Endothelial cell of hepatic sinusoid (primary cell): ENCODE measurements at regions not wholly inside any gene's neighbourhood (a gene's known extent, or its start where the extent isn't known, plus 50 kb on each side); places are given as distances from the start of the nearest gene placed in this dataset.

ENCODE experiments used
- in situ Hi-C: cut with HindIII; loops from 2 replicates; pipeline ENCODE4 v1.10.0; 2017; ENCODE audit warnings: low sequenced_read_pairs

DNA sequence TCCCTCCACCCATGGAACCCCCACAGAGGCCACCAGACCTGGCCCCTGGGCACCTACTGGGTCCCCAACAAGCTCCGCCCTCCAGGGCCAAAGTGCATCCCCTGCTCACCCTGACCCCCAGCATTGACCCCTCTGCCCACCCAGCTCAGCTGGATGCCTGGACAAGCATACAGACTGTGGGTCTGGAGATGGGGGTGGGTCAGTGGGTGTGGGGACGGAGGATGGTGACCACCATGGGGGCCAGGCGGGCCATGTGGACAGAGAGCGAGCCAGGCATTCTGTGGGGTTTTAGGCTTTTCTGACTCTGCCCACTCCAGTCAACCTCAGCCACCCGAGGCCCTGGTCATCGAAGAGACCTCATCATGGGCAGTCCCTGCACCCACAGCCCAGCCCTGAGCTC lies 183.7 kb downstream of the BRD1 start:
- in situ Hi-C loops, result no loop called here

DNA sequence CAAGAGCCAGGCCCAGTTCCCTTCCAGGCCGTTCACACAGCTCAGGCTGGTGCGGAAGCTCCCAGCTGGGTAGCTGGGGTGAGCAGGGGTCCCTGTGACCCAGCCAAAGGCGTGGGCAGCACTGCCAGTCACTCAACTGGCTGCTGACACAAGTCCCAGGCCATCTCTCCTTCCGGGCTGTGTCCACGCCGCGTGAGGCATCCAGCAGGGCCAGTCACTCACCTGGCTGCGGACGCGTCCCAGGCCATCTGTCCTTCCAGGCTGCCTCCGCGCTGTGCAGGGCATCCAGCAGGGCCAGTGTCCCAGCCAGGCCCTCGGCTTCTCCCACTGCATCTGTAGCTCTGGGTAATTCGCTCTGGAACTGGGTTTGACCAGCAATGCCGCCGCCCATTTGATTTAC lies 184.2 kb downstream of the BRD1 start:
- in situ Hi-C loops, result no loop called here

DNA sequence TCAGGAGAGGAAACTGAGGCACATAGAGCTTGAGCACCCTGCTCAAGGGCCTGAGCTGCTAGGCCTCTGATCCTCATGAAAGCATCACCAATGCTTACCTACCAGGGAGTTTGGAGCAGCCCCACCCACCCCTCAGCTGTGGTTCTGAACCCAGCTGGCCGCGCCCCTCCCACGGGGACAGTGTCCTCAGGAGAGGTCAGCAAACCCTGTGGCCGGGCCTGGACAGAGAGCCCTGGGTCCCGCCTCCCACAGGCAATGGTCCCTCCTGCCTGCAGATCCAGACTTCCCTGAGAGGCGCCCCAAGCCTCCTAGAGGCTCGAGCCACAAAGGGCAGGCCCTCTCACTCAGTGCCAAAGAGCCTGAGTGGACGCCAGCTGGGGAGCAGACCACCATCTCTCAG lies 184.9 kb downstream of the BRD1 start:
- in situ Hi-C loops, result no loop called here

DNA sequence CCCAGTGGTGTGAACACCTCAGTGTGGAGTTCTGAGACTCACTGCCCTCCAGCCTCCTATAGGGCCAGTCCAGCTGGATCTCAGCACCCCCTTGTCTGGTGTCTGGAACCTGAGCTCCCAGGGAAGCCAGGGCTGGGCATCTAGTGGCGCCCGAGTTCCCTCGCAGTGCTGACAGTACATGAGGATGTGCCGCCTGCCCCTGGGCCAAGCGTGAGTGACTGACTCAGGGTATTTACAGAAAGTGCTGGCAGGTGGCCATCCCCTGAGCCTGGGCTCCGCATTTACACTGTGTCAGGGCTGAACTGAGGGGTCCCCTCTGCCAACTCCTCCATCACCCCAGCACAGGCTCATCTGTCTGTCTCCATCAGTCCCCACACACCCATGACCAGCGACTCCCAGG lies 185.3 kb downstream of the BRD1 start:
- in situ Hi-C loops, result no loop called here

DNA sequence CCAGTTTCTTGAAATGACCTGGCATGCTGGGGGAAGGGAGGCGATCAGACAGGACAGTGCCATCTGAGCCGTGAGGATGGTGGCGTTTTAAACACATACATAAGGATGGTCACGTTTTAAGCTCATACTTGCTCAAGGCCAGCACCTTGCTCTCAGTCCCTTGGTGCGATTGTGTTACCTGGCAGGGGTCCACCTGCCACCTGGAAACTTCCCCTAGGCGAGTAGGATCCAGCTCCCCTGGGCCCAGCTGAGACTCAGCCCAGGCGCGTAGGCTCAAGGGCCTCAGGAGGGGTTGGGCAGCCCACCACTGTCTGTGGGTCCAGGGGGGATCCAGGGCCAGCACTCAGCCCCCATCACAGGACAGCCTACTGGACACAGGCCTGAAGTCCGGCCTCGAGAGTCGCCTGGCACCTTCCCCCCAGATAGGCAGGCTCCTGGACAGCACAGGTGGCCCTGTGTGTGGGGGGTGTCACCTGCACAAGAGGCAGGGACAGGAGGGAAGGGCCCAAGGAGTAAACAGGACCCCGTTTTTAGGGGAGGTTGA lies 185.8 kb downstream of the BRD1 start:
- in situ Hi-C loops, result no loop called here

DNA sequence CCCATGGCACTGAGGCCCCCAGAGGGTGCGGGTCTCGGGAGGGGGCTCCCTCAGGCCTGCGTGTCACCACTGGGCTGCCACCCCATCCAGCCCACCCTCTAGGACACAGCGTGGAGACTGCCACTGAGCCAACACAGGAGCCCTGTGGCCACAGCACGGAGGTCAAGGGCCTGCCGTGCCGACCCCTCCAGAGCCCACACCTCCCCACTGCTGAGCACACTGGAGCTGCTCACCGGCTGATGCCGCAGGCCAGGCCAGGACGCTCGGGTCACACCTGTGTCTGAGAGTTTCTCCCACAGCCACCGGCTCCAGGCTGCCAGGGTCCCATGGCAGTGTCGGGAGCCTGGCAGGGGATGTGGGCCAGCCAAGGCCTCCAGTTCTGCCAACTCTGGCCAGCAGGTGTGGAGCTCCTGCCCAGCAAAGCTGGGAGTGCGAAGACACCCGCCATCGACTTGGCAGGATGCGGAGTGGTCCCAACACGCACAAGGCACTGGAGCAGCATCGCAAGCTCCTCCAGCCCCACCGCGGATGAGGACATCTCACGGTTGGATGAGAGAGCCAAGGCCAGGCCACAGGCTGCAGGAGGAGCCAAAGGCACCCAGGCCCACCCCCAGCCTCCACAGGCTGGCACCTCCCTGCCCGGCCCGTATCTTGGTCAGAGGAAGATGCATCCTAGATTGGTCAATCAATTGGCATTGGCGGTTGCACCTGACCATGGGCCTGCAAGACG lies 187.1 kb downstream of the BRD1 start:
- in situ Hi-C loops, result no loop called here

DNA sequence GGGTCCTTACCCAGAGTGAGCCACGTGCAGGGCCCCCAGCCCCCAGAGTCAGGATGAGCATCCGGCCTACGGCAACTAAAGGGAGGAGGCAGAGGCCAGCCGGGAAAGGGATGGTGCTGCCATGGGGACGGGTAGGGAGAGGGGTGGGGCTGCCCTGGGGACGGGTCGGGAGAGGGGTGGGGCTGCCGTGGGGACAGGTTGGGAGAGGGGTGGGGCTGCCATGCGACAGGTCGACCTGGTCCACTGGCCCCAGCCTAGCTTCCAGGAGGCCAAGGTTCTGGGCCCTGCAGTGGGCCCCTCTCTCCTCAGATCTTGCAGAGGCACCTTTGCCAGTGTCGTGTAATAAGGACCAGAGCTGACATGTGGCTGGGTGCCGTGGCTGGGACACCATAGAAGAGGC lies 187.7 kb downstream of the BRD1 start:
- in situ Hi-C loops, result loop anchor here (5.0 kb wide), 2 partner anchors 37 to 93 kb away; no protein-coding TSS in a partner anchor

DNA sequence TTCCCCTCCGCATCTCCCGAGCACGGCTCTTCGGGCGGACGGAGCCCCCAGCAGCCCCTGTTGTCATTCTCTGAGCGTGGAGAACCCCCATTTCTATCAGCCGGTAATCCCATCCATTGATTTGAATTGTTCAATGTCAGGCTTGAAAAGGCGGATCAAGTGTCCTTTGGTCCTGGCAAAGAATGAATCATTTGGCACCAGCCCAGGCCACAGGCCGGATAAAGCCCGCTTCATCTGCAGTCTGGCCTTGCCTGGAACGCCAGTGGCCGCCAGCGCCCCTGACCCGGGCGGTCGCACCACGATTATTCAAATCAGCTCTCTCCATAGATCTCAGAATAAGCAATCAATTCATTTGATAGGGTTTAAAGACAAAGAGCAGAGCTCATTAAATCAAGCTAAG lies 188.9 kb downstream of the BRD1 start:
- in situ Hi-C loops, result loop anchor here (5.0 kb wide), 2 partner anchors 39 to 91 kb away; no protein-coding TSS in a partner anchor

DNA sequence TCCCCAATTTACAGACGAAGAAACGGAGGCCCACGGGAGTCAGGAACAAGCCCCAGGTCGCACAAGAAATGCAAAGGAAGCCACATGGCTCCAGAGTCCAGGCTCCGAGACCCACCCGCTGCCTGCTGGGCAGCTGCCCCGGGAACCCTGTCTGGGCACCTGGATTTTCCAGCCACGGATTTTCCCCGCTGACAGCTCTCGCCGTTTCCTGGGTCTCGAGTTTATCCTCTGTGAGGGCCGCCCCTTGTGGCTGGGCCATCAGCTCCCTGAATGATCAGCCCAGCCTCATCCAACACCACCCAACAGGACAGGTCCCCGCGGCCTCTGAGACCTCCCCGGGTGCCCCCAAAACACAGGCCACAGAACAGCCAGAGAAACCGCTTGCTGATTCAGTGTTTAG lies 189.7 kb downstream of the BRD1 start:
- in situ Hi-C loops, result loop anchor here (5.0 kb wide), 2 partner anchors 39 to 91 kb away; no protein-coding TSS in a partner anchor

DNA sequence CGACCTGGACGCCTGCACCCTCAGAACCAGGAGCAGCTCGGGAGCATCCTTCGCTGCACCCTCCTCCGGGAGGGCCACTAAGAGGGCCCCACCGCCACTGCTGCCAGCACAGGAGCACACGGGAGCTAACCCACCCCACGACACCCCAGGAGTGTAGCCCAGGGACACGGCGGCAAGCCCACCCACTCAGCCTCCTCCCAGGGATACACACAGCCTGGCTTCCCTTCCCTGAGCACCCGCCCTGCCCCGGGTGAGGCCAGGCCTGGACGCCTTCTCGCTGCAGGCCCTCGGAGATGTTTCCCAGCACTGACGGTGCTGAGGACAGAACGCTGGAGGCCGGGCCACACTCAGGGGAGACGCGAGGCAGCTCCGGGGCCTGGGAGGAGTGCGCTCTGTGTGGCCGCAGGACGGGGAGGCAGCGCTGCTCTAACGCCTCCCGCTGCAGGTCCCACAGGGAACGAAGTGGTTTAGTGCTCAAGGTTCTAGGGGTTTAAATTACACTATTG lies 190.4 kb downstream of the BRD1 start:
- in situ Hi-C loops, result loop anchor here (5.0 kb wide), 2 partner anchors 40 to 90 kb away; no protein-coding TSS in a partner anchor

DNA sequence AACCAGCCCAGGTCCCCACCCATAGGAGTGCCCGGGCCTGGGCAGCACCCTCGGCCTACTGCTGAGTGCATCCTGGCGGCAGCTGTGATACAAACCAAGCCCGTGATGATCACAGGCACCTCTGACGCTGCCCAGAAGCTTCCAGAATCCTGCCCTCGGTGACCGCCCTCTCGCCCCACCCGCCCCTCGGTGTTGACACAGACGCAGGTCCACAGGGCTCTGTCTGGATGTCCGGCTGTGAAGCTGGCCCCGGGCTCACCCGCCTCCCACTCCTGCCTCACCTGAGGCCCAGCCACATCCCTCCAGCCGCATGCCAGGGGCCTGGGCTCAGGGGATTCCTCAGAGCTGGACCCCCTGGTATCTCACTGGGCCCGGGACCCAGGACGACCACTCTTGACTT lies 191.0 kb downstream of the BRD1 start:
- in situ Hi-C loops, result loop anchor here (5.0 kb wide), 2 partner anchors 41 to 89 kb away; no protein-coding TSS in a partner anchor

DNA sequence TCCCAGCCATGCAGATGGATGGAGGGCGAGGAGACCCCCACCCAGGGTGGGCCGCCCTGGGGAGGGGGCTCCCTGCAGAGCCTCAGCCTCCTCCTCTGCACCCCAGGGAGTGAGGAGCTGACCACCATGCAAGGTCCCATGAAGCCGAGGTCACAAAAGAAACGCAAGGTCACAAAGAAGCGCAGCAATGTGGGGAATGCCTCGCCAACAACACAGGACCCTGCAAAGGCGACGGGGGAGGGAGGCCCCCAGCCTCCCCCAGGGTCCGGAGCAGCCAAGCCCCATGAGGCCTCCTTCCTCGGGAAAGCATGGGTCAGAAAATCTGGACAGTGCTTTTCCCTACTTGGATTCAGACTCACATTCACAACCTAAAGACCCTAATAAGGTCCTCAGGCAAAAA lies 191.5 kb downstream of the BRD1 start:
- in situ Hi-C loops, result loop anchor here (5.0 kb wide), 2 partner anchors 41 to 89 kb away; no protein-coding TSS in a partner anchor

DNA sequence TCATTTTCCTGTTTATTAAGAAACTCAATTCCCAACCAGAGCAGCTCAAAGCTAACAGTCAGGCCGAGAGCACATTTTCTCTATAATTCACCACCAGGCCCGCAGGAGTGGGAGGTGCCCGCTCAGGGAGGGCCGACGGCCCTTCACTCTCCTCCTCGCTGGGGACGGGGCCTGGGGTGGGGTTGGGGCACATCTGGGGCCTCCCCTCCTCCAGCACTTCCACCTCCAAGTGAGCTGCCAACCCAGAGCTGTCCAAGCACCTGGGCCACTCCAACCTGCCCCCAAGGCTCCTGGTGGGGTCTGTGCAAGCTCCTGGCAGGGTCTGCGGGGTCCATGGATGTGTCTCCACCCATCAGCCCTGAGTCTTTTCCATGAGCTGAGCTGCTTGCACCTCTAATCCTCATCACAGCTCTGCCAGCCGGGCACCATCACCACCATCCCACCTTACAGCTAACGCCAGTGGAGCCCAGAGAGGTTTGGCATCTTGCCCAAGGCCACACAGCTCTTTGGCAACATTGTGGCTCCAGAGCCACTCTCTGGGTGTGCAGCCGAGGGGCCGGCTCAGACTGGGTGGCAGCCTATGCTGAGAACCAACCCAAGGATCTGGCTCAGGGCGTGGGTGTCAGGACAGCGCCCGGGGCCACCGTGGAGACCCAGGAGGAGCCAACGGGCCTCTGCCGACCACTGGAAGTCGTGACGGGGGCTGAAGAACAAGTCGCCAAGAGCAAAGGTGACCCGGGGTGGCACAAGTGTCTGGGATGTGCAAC lies 193.5 kb downstream of the BRD1 start:
- in situ Hi-C loops, result no loop called here

DNA sequence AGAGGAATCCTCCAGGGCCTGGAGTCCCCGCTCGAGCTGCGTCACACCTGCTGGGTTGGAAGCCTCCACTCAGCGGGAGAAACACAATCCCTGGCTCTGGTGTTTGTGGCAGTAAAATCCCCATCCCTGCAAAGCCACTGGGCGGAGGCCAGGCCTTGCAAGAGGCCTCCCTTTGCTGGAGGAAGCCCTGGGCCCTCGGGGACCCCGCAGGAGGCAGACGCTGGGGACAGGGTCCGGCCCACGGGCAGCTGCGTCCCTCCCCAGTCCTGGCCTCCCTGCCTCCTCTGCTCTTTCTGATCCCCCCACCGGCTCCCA lies 194.7 kb downstream of the BRD1 start:
- in situ Hi-C loops, result no loop called here

DNA sequence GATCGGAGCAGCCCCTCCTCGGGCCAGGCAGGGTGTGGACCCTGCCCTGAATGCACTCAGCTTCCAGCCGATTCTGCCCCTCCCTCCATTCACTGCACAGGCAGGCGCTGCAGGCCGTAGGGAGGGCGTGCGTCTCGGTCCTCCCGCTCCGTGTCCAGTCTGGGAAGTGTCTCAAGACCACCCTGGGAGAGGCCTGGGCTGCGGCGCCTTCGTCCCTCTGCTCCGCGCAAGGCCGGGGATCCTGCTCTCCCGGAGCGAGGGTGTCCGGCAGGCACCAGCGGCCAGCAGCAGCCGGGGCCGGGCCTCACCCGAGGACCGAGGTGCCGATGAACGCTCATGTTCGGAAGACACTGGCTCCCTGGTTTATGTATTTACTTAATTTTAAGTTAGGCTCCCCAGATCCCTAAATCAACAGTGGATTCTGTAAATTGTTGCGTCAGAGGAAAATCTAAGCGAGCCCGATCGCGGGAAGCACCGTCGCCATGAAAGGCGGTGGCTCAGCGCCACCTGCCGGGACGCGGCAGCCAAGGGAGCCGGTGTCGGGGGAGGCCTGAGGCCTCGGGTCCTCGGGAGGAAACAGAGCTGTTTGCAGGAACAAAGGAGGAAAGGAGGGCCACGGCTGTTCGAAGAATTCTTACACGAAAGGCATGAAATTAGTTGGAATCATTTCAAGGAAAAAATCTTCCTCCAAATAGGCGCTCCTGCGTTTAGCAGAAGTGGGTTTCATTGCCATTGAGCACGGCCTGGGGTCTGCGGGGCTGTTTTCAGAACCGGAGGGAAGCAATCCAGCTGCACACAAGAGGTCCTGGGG lies 195.3 kb downstream of the BRD1 start:
- in situ Hi-C loops, result no loop called here

DNA sequence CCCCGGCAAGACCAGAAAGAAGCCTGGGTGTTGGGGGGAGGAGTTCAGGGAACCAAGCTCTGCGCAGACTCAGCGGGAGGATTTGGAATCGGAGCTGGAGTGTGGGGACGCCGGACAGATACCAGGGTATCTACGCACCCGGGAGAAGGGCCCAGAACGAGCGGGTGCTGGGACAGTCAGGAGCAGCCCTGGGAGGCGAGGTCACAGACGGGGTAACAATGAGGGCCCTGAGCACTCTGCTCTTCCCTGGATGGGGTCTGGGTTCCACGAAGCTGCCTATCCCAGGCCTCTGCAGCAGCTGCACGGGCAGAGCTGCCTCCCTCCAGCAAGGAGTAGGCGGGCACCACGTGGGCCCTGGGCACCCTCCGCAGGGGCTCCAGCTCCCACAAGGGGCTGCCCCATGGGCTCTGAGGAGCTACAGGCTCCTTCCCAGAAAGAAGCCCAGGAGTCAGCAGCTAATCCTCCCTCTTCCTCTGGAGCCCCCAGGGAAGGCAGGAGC lies 197.2 kb downstream of the BRD1 start:
- in situ Hi-C loops, result no loop called here

DNA sequence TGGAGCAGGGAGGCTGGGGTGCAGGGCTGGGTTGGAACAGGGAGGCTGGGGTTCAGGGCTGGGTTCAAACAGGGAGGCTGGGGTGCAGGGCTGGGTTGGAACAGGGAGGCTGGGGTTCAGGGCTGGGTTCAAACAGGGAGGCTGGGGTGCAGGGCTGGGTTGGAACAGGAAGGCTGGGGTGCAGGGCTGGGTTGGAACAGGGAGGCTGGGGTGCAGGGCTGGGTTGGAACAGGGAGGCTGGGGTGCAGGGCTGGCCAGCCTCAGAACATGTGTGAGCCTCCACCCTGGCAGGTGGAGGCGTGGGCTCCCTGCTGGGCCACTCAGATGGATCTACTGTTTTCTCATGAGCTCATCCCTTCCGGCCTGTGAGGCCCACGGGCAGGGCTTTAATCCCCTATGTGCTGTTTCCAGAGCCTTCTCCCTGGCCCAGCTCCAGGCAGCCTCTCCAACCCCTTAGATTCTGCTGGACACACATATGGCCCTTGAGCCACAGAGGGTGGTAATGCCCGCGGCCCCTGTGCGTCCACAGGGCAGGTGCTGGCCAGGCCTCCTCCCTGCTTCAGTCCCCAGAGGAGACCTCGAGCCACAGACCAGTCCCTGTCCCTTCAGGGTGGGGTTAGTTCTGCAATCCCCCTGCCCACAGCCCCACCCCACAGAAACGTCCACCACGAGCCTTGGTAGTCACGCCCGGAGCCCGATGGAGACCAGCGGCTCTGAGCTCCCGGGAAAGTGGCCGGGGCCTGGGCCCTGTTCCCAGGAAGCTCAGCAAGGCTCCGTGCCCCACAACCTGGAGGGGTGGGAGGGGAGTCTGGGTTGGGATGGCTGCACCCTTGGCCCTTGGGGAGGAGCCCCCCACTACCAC lies 197.9 kb downstream of the BRD1 start:
- in situ Hi-C loops, result no loop called here

DNA sequence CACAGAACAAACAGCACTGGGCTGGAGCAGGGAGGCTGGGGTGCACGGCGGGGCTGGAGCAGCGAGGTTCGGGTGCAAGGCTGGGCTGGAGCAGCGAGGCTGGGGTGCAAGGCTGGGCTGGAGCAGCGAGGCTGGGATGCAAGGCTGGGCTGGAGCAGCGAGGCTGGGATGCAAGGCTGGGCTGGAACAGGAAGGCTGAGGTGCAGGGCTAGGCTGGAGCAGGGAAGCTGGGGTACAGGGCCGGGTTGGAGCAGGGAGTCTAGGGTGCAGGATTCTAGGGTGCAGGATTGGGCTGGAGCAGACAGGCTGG lies 198.5 kb downstream of the BRD1 start:
- in situ Hi-C loops, result no loop called here

DNA sequence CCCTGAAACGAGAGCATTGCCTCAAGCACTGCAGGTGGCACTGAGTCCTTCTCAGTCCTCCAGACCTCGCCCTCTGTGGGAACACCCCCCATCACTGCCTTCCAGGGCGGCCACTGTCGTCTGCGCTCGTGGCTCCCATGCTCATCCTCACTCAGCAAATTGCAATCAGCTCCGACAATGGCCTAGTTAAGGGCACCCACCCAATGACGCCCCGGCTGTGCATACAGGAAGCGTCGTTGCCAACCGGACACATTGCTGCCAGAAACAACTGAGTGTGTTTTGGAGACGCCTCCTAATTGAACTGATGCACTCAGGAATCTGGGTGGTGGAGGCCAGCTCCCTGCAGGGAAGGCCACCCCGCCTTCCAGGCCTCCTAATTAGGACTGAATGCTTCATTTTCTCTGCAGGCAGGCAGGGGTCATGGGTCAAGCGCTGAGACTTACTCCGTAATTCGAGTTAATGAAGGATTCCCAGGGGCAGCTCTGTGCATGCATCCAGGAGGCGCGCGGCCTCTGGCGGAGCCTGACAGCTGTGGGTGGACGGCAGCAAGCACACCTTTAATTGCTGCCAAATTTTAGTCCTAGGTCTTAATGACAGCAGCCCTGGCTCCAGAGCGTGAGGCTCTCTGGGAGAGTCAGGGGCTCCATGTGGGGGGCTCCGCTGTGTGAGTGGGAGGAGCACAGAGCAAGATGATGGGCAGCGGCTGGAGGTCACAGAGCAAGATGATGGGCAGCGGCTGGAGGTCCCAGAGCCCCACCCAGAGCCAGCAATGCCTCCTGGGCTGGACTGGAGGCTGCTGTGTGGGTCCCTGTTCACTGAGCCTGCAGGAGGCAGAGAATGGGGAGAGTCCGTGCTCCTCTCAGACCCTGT lies 199.0 kb downstream of the BRD1 start:
- in situ Hi-C loops, result no loop called here
